GM21786 (cell line): ENCODE measurements at regions not wholly inside any gene's neighbourhood (a gene's known extent, or its start where the extent isn't known, plus 50 kb on each side); places are given as distances from the start of the nearest gene placed in this dataset.
A peak's percentile ranks its signal among the peaks of the same experiment; 100 is the strongest.
"Not testable (repeated sequence)": the region's sequence is repeated elsewhere in the genome, so short reads cannot be mapped to it uniquely, and the experiment has no call there.

Source experiments
- ATAC-seq: cut with Tn5 transposase; IDR thresholded peaks from one replicate; pipeline ENCODE4 v1.9.1; 2021; ENCODE audit not compliant: unreplicated experiment

DNA sequence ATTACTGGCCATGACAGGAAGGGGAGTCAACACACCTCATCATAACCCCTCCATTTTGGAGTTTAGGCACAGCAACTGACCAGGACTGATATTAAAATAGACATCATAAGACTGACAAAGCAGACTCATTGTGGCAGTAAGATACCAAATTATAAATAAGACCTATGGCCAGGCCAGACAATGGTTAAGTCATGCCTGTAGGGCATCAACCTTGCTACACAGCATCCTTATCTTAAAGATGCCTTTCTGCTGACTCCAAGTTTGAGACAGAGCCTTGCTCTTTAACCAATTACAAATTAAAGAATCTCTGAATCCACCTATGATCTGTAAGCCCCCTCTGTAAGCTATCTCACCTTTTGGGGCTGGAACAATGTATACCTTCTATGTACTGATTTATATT is 65.5 kb downstream of the VCX2 start:
- ATAC-seq = no peak

DNA sequence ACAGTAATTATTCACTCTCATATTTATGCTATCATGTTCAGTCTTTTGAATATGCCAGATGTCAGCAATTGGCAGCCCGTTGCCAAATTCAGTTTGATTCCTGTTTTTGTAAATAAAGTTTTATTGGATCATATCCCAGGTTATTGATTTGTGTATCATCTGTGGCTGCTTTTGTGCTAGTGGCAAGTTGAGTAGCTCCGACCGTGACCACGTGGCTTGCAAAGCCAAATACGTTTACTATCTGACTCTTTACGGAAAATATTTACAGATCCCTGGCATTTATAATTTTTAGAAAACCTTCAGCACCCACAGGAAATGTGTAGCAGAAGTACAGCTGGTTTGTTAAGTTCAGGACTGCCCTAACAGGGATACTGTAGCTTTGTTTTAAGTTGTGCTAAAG is 67.4 kb downstream of the VCX2 start:
- ATAC-seq = no peak

DNA sequence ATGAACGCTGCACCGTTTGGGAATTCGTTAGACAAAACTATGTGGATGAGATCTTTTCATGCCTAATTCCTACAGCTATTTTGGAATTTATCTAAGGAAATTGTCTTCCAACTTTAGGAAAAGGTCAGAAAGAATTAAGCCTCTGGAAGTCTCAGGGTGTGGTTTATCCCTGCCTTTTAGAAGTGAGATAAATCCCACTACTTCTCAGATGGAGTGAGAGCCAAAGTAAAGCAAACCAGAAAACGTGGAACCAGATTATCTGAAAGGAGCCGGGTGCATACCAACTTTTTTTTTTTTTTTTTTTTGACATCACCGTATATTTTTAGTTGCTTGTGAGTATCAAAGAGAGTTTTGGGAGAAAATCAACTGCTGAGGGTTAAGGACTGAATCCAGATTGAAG is 79.6 kb downstream of the VCX2 start:
- no peak for ATAC-seq

DNA sequence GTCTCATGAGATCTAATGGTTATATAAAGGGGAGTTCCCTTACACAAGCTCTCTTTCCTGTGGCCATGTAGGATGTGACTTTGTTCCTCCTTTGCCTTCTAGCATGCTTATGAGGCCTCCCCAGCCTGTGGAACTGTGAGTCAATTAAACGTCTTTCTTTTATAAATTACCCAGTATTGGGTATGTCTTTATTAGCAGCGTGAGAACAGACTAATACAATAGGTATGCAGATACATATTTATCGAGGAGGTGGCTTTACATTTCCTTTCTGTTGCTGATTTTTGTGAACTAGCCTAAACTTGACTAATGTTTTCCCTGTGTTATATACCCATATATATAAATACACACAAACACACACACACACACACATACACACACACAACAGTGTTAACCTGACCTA is 80.2 kb downstream of the VCX2 start:
- no peak for ATAC-seq

DNA sequence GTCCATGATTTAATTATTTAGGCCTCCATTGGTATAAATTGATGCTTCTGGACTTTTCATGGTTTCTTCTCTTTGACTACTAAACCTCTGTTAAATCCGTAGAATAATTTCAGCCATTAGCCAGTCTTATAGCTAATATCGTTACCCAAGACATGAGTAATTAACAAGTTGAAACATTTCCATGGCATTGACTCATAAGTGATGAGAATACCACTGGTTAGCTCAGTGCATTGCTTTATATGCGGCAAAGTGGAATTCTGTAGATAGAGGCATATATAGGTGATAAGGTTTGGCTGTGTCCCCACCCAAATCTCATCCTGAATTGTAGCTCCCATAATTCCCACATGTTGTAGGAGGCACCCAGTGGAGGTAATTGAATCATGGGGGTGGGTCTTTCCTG is 80.6 kb downstream of the VCX2 start:
- ATAC-seq = no peak

DNA sequence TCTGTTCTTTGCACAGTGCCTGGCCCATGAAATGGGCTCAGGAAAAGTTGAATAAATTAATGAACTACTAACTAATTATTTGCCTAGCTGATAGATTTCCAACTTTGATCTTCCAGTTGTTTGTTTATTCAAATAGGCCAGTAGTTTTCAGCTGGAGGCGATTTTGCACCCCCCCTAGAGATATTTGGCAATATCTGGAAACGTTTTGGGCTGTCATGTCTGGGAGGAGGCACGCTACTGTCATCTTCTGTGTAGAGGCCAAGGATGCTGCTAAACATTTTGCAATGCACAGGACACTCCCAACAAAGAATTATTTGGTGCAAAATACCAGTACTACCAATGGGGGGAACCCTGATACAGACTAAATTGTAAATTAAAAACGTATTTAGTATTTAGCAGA is 81.9 kb downstream of the VCX2 start:
- no peak for ATAC-seq

DNA sequence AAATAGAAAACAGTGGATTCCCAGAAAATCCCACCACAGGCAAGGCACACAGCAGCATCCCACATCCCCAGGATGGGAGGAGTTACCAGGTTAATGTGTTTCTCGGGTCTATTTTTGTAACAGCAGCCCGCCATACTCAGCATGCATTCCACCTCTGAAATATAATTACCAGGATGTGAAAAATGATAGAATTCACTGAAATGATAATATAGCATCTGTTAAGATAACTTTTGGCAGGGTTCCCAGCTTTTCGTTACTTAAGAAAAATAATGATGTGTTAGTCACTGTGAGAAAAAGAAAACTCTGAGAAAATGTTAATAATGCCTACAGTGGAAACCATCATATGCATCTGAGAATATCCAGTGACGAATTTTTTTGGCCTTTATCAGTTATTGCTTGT is 87.1 kb downstream of the VCX2 start:
- ATAC-seq = no peak

DNA sequence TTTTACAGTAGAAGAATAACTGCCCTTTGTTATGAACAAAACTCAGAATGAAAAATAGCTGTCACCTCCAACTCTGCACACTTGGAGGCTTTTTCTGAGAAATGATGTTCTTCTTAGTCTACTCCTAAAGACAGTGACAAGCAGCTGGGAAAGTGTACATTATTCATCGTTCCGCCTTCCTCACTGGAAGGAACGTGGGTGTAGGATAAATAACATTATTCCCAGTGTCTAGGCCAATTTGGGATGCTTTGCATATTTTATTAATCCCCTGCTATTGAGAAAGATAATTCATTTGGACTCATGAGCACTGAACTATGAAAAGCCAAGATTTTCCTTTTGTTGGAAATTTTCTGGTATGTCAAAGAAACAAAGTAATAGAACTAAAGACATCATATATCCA is 87.8 kb downstream of the VCX2 start:
- ATAC-seq = no peak

DNA sequence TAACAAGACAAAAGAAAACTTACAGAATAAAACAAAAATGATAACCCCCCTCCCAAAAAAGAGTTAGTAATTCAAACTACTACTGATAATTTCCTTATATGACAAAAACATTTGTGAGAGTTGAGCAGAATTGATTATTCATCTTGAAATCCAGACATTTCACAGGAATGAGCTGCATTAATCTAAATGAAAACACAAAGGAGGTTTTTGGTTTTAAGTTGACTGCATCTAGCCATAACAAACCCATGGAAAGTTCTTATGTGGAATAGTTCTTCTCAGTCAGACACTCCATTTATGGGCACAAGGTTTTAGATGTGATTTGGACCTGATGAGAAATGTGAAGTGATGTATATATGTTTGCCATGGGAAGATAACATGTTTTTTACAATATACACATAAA is 95.4 kb downstream of the VCX2 start:
- no peak for ATAC-seq

DNA sequence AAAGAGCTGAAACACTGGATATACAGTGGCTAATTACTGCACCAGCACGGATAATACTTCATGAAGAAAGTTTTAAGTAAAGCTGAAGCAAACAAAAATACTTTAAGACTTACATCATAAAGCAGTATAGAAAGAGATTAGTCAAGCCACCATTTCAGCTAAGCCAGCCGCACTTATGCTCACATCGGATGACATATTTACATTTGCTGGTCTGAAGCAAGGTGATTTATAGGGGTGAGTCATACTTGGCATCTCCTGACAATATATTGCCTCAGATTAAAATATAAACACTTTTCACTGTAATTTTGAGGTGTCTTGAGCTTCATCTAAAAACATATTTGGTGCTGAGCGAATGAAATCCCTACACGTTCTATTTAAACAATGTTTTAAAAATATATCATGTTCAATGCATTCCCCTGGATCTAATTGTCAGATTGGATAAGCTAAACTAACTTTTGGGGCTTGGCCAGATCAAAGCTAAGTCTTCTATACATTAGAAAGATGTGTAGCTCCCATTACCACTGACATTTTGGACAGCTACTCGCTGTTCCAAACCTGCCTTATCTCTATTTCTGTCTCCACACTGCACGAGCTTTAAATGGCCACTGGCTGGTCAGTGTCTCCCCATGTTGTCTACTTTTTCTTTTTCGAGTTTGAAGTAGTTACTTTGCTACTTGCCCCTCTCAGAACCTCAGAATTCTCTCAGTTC is 103.2 kb downstream of the VCX2 start:
- ATAC-seq = no peak

DNA sequence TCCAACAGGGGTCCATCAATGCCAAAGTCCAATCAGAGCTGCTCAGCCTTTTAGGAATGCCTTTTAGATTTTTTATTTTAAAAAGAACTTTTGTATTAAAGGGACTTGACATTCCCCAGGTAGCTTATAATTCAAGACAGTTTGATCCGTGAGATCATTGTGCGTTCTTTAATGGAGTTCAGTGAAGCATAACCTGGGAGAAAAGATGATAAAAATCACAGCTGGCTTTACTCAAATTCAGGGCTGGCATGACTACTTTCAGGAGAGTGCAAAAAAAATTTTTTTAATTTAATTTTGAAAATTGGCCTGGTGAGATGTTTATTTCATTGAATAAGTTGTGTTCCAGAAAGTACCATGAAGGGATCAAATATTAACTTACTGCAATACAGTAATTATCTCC is 118.2 kb downstream of the VCX2 start:
- ATAC-seq = no peak

DNA sequence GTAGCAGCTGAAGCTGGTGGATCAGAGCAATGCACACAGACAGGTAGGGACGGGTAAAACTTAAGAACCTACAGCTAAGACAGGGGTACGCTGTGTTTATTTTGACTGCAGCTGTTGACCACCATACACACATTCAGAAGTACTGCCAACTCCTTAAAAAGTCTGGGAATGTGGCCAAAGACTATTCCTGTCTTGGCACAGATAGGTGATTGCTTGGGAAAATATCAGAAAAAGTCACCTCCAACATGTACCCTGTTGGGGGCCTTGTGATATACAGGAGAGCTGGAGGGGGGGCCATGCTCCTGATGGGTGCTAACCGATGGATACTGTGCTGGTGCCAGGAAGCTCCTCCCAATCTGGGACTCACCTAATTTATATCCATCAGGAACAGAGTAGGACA is 121.2 kb downstream of the VCX2 start:
- no peak for ATAC-seq

DNA sequence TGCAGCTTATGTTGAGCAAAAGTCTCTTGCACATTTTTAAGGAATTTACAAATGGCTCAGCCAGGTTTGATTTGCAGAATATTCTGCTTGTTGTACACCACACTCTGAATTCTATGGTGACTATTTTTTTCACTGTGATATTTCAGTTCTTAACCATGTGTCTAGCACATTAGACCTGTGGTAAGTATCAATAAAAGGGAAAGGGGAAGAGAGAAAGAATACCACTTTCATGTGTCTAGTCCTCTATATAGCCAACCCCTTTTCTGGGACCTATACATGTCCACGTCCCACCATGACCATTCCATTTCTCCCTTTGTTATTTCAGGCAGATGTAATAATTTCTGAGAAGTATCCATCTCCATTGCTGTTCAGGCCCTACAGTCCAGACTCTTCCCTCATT is 121.3 kb upstream of the PNPLA4 start:
- peak; percentile 88 for ATAC-seq

DNA sequence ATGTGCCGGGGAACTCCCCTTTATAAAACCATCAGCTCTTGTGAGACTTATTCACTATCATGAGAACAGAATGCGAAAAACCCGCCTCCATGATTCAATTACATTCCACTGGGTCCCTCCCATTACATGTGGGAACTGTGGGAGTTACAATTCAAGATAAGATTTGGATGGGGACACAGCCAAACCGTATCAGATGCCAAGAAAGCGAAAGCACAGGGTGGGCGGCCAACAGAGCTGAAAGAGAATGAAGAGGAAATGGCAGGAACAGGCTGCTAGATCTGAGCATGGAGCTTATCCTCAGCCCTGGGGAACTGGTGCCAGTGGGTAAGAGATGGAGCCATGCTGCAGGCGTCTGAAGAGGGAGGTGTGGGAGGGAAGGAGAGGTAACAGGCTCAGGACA is 117.7 kb upstream of the PNPLA4 start:
- no peak for ATAC-seq

DNA sequence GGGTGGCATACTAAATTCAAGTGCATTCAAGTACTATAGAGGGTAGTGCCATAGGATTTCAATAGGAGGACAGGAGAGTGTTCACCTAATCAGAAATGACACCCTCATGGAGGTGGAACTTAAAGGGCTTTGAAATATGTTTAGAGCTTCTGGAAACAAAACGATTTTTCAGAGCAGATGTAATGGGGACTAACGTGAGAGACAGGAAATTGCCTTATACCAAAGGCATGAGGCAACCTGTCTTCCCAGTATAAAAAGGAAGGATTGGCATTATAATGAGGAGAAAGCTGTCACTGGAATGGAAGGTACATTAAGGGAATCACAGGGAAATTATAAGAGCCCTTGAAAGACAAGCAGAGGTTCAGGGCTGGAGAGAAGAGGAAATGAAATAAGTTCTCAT is 116.3 kb upstream of the PNPLA4 start:
- ATAC-seq = no peak

DNA sequence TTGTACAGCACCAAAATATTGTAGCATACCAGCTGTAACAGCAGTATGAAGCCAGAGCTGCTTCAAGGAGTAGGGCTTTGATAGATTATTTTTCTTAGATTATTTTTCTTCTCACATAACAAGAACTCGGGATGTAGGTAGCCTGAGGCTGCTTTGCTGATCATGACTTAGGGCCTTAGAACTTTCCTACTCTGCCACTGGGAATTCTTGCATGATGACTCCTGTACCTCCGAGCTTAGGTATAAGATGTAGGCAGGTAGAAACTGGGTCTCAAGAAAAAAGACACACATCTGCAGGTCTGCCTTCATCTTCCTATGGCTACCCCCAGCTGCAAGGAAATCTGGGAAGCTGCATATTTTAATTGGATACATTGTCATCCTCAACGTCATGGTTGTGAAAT is 115.9 kb upstream of the PNPLA4 start:
- ATAC-seq = no peak

DNA sequence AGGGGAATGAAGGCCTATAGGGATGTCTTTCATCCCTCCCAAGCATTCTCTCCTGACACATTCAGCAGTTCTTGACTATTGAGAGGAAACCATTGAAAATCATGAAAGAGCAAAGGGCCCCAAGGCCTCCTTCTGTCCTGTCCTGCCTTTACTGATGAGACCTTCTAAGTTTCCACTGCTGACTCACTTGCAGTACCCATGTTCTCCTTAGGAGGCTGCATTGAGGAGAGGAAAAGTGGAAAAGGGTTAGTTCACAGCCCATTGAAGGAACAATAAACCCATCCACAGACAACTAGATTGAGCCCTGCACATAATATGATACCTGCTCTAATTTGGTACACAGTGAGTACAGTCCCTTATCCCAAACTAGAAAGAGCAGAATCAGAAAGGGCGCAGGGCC is 115.1 kb upstream of the PNPLA4 start:
- no peak for ATAC-seq

DNA sequence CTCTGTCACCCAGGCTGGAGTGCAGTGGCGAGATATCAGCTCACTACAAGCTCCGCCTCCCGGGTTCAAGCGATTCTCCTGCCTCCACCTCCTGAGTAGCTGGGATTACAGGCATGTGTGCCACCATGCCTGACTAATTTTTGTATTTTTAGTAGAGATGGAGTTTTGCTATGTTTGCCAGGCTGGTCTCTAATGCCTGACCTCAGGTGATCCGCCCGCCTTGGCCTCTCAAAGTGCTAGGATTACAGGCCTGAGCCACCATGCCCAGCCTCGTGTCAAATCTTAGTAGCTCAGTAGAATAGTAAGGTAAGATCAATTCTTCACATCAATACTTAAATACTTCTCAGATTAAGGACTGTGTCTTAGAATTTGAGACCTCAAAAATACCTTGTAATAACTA is 112.5 kb upstream of the PNPLA4 start:
- not testable (repeated sequence) for ATAC-seq

DNA sequence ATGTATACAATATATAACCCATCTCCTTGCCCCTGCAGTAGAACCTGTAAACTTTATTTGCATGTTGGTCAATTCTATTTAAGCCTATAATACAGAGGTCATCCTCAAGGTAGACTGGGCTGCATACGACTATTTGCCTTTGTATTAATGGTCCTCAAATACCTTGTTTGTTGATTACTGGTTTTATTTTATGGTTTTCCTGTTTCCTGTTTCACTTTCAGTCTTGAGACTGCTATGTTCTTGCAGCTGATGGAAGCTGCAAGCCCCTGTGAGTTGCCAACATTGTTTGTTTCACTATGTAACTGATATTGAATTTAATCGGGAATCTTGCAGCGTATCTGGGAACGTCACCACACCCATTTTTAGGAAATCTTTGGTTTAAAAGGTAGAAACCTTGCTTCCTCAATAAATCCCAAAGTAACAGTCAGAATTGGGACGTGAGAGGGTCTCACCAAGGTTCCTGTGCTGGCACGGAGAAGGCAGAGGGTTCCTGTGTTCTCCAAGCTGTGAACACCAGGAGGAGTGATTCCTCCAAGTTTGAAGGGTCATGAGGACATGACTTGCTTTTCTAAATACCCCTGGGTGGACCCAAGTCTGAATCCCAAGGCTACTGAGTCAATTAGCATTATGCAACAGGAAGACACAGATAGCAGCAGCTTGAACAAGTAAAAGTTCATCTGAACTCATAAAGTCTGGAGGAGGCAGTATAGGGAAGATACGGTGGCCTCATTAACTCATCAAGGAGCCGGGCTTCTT is 110.6 kb upstream of the PNPLA4 start:
- no peak for ATAC-seq

DNA sequence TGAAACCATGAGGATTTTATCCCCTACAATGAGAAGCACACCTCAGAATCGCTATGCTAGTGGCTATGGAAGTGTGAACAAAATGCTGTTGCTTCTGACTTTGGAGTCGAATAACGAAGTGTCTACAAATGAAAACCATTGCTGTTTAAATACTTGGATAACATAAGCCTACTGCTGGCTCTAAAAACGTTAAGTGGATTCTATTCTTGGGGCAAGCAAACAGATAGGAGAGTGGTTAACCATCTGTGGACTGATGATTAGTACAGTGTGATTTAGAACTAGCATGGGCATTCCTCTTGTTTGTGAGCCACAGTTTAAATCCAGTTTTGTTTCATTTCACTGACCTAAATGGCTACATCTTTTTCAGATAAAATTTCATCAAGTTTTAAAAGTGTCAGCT is 109.7 kb upstream of the PNPLA4 start:
- ATAC-seq = no peak

DNA sequence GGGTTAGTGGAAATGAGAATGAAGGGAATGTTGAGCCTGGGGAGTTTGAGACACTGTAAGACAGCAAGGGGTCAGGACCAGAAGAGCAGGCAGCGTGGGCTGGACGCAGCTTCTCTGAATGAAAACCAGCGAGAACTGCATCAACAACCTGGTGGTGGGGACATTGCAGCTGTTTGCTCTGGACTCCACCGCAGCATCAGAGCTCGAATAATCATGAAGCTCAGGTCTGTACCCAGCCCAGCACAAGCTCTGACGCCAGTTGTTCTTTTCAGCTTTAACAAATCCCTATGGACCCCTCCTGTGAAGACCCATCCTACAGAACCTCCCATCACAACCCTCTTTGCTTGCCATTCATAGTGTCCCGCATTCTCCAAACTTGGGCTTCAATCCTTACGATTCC is 106.8 kb upstream of the PNPLA4 start:
- no peak for ATAC-seq

DNA sequence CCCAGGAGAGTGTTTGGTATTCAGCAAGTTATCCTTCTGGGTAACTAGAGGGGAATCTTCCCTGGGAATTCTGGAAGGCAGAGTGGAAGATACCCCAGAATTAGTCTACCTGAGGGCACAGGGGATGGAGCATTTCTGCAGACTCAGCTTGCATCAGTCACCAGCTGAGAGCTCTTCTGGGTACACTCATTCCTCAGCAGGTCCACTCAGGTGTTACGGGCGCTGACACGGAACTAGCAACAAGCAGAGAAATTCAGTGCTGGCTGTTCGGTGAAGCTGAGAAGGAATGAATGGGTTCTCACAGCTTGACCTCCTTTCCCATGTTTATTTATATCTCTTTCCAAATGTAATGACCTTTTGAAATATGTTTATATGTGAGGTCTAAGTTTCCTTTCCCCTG is 106.0 kb upstream of the PNPLA4 start:
- no peak for ATAC-seq

DNA sequence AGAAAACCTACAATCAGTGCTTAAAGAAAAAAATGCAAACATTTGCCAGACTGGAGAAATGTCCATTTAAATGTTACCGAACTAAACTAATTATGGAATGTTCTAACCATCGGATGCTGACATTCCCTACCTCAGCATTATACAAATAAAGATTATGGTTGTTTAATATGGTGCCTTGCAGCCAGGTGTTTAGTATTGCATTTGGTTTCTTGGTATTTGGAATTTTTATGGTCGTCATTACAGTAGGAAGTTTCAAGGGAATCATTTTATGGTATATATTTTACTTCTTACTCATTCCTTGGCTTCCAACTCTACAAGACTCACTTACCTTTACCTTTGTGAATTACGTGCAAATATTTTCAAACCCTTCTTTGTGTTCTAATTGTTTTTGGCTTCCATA is 103.1 kb upstream of the PNPLA4 start:
- no peak for ATAC-seq
